Caco-2 (cell line): ENCODE measurements at regions not wholly inside any gene's neighbourhood (a gene's known extent, or its start where the extent isn't known, plus 50 kb on each side); places are given as distances from the start of the nearest gene placed in this dataset.

Experiments used
- BruUV-seq: library from RNA; stranded (reverse); fragments of 400-500 nt; replicated peaks from 2 replicates; lab custom pipeline; 2021; lab: Mats Ljungman, UMichigan
- CTCF ChIA-PET: fragments of 300-600 bp; sonication (Branson Sonifier 250); formaldehyde crosslinking; loops from one replicate; lab custom pipeline; 2022; ENCODE audit warnings: antibody characterized with exemption; lab: Charles Lee
- POLR2A ChIA-PET: fragments of 300-600 bp; sonication (Branson Sonifier 250); formaldehyde crosslinking; loops from one replicate; lab custom pipeline; 2022; ENCODE audit warnings: antibody characterized with exemption; lab: Charles Lee
- DNase-seq, 2 experiments: peaks; one replicate each; pipeline versions ENCODE4 v3.0.0 to v3.0.0-alpha.2; 2020 to 2022
- H3K27me3 ChIP-seq: replicated peaks from 2 replicates; pipeline ENCODE4 v1.6.0; 2011; ENCODE audit warnings: low read length; ENCODE audit not compliant: control insufficient read depth, insufficient read depth
- H3K36me3 ChIP-seq: 2 replicates; pipeline ENCODE4 v1.5.1; 2011; ENCODE audit warnings: low read length; ENCODE audit not compliant: control insufficient read depth, insufficient read depth
- H3K4me1 ChIP-seq: fragments of 250-450 bp; sonication (Bioruptor Pico); 2 replicates; pipeline ENCODE4 v1.5.1; 2020; ENCODE audit warnings: mild to moderate bottlenecking
- H3K4me3 ChIP-seq: 2 replicates; pipeline ENCODE4 v1.5.1; 2011; ENCODE audit warnings: low read depth, mild to moderate bottlenecking, control low read depth, low read length
- H3K9me3 ChIP-seq: fragments of 250-450 bp; sonication (Bioruptor Pico); 2 replicates; pipeline ENCODE4 v1.5.1; 2020; ENCODE audit warnings: mild to moderate bottlenecking, moderate library complexity
- H3K27ac Mint-ChIP-seq: one replicate; pipeline ENCODE4 v1.8.0; 2022; ENCODE audit warnings: mixed read lengths; ENCODE audit not compliant: unreplicated experiment
- H3K27me3 Mint-ChIP-seq: one replicate; pipeline ENCODE4 v1.8.0; 2022; ENCODE audit warnings: mixed read lengths; ENCODE audit not compliant: insufficient read depth, unreplicated experiment
- H3K36me3 Mint-ChIP-seq: one replicate; pipeline ENCODE4 v1.8.0; 2022; ENCODE audit warnings: mild to moderate bottlenecking, mixed read lengths; ENCODE audit not compliant: insufficient read depth, unreplicated experiment
- H3K4me1 Mint-ChIP-seq: one replicate; pipeline ENCODE4 v1.8.0; 2022; ENCODE audit warnings: low read depth, mixed read lengths; ENCODE audit not compliant: unreplicated experiment
- H3K4me3 Mint-ChIP-seq: one replicate; pipeline ENCODE4 v1.8.0; 2022; ENCODE audit warnings: mild to moderate bottlenecking, moderate library complexity, mixed read lengths; ENCODE audit not compliant: unreplicated experiment
- H3K9me3 Mint-ChIP-seq: one replicate; pipeline ENCODE4 v1.8.0; 2022; ENCODE audit warnings: mixed read lengths; ENCODE audit not compliant: unreplicated experiment
- CTCF ChIP-seq, 2 experiments: fragments of 200-600 bp in 1 of 2; IDR thresholded peaks; 1 replicate in 1 of 2; 2 replicates in 1 of 2; pipeline versions ENCODE4 v1.5.1 to v1.8.0; 2011 to 2022; ENCODE audit warnings: antibody characterized with exemption in 1 of 2, control low read depth in 1 of 2, inconsistent platforms in 1 of 2, low read depth in 1 of 2, low read length in 1 of 2, mild to moderate bottlenecking in 1 of 2, moderate library complexity in 1 of 2; ENCODE audit not compliant: insufficient read depth in 1 of 2, severe bottlenecking in 1 of 2, unreplicated experiment in 1 of 2
- intact Hi-C: fragments of 100-400 bp; cut with micrococcal nuclease; formaldehyde crosslinking; loops from one replicate; pipeline ENCODE4 v1.10.0; 2022; ENCODE audit not compliant: unreplicated experiment

- Histone ChIP-seq H3K9me3 (no peaks in the 10 kb centered on the region), H3K27me3 (no peaks in the 10 kb centered on the region), H3K4me1 (no peaks in the 10 kb centered on the region), H3K4me3 (no peak overlapping the region), H3K36me3 (no peaks in the 10 kb centered on the region)
- Mint-ChIP-seq H3K27me3 (no peaks in the 10 kb centered on the region), H3K36me3 (no peaks in the 10 kb centered on the region), H3K27ac (no peak overlapping the region), H3K9me3 (no peaks in the 10 kb centered on the region), H3K4me3 (no peak overlapping the region), H3K4me1 (no peaks in the 10 kb centered on the region)
- BruUV-seq: no TSS peak
- no peak for DNase-seq
- ChIA-PET POLR2A (no interaction called here), CTCF (no interaction called here)
- intact Hi-C loops: no loop called here
- TF ChIP-seq CTCF (IDR thresholded peaks at IDR 0.05; ENCODE audit: insufficient read depth in 1 of 2, low read depth in 1 of 2, low read length in 1 of 2, severe bottlenecking in 1 of 2, unreplicated experiment in 1 of 2): no peak
Measured at GRCh38 chr5:67414712-67415111, 218.1 kb upstream of the CD180 start.

- ChIA-PET CTCF (no interaction called here), POLR2A (no interaction called here)
- H3K27ac Mint-ChIP-seq: no peak overlapping the region
- H3K36me3 Mint-ChIP-seq: no peaks in the 10 kb centered on the region
- Histone ChIP-seq H3K27me3 (no peaks in the 10 kb centered on the region), H3K9me3 (no peaks in the 10 kb centered on the region), H3K36me3 (no peaks in the 10 kb centered on the region), H3K4me3 (no peak overlapping the region), H3K4me1 (no peaks in the 10 kb centered on the region)
- no TSS peak for BruUV-seq
- intact Hi-C loops: no loop called here
- no peak for TF ChIP-seq CTCF (IDR thresholded peaks at IDR 0.05; ENCODE audit: insufficient read depth in 1 of 2, low read depth in 1 of 2, low read length in 1 of 2, severe bottlenecking in 1 of 2, unreplicated experiment in 1 of 2)
- no peaks in the 10 kb centered on the region for H3K9me3 Mint-ChIP-seq
- H3K4me1 Mint-ChIP-seq: no peaks in the 10 kb centered on the region
- H3K27me3 Mint-ChIP-seq: no peaks in the 10 kb centered on the region
- no peak overlapping the region for H3K4me3 Mint-ChIP-seq
- no peak for DNase-seq
Measured at GRCh38 chr5:67413721-67414120, 217.1 kb upstream of the CD180 start.

GRCh38 chr5:67409126-67409777, 212.7 kb upstream of the CD180 start:
- Mint-ChIP-seq H3K27ac (no peak overlapping the region), H3K9me3 (no peaks in the 10 kb centered on the region), H3K27me3 (no peaks in the 10 kb centered on the region), H3K36me3 (no peaks in the 10 kb centered on the region), H3K4me1 (peaks cover under 1% of the 10 kb centered on the region), H3K4me3 (no peak overlapping the region)
- no peaks in the 10 kb centered on the region for H3K9me3 ChIP-seq
- DNase-seq: no peak
- BruUV-seq: no TSS peak
- no peak overlapping the region for H3K4me3 ChIP-seq
- intact Hi-C loops: no loop called here
- ChIA-PET POLR2A (no interaction called here), CTCF (no interaction called here)
- no peaks in the 10 kb centered on the region for H3K27me3 ChIP-seq
- no peaks in the 10 kb centered on the region for H3K36me3 ChIP-seq
- TF ChIP-seq CTCF (IDR thresholded peaks at IDR 0.05; ENCODE audit: insufficient read depth in 1 of 2, low read depth in 1 of 2, low read length in 1 of 2, severe bottlenecking in 1 of 2, unreplicated experiment in 1 of 2): no peak
- H3K4me1 ChIP-seq: peaks cover 14% of the 10 kb centered on the region; the same call in 1 of the 2 replicates
